ENCODE measurements at regions not wholly inside any gene's neighbourhood (a gene's known extent, or its start where the extent isn't known, plus 50 kb on each side); places are given as distances from the start of the nearest gene placed in this dataset.
A peak's percentile ranks its signal among the peaks of the same experiment; 100 is the strongest.
"Not testable (repeated sequence)": the region's sequence is repeated elsewhere in the genome, so short reads cannot be mapped to it uniquely, and the experiment has no call there.

GRCh38 chr2:7849027-7849426, 832.8 kb upstream of the ID2 start:
- DNase-seq (ENCODE audit: low read depth) = no peak

- DNase-seq (ENCODE audit: low read depth) = no peak
Observed at GRCh38 chr2:7849531-7849930, 832.3 kb upstream of the ID2 start.

- DNase-seq (ENCODE audit: low read depth) = no peak
Observed at GRCh38 chr2:7852546-7852945, 829.3 kb upstream of the ID2 start.

DNA sequence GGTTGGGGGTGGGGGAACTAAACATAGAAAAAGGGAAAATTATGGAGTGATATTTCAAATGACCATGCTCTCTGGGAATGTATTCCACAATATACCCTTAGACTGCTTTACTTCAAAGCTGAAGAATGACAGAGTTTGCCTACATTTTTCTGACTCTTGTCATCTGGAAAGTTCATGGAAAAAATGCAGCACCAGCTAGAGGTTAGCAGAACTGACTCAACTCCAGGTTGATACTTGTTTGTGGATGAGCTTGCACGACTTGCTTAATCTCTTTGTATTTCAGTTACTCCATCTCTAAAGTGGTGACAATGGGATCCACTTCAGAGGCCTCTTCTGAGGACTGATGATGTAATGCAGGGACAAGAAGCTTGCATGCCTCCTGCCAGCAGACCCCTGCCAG, 824.0 kb upstream of the ID2 start:
- DNase-seq (ENCODE audit: low read depth) = peak; percentile 2

DNA sequence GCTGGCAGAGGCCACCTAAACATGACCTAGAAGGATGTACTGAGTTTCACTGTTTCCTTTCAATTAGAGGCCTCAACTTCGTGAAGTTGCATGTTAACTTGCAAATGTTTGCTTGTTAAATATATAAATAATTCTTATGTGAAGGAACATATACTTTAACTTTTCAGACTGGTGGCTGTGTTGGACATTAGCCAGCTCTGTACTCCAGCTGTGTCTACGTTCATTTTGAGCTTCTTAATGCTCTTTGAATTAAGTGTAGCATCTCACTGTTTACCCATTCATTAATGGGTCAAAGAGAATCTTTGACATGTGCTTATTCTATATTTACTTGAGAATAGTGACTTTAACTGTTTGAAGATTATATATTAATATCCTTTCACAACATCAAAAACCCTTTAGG, 823.2 kb upstream of the ID2 start:
- DNase-seq (ENCODE audit: low read depth) = no peak

DNA sequence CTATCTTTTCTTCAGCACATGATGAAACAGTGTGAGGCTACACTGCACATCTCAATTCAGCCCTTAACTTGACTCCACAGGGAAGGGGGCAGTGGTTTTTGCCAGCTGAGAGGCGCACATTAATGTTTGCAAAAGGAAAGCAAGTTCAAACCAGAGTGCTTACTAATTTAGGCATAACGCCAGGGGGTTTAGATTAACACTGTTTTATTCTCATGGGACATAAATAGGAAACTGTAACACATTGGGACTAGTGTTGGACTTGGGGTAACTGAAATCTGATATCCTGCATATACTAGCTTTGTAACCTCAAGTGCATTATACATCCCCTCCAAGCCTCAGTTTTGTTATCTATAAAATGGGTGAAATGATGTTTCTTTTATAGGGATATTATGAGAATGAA, 821.2 kb upstream of the ID2 start:
- DNase-seq (ENCODE audit: low read depth) = no peak

DNA sequence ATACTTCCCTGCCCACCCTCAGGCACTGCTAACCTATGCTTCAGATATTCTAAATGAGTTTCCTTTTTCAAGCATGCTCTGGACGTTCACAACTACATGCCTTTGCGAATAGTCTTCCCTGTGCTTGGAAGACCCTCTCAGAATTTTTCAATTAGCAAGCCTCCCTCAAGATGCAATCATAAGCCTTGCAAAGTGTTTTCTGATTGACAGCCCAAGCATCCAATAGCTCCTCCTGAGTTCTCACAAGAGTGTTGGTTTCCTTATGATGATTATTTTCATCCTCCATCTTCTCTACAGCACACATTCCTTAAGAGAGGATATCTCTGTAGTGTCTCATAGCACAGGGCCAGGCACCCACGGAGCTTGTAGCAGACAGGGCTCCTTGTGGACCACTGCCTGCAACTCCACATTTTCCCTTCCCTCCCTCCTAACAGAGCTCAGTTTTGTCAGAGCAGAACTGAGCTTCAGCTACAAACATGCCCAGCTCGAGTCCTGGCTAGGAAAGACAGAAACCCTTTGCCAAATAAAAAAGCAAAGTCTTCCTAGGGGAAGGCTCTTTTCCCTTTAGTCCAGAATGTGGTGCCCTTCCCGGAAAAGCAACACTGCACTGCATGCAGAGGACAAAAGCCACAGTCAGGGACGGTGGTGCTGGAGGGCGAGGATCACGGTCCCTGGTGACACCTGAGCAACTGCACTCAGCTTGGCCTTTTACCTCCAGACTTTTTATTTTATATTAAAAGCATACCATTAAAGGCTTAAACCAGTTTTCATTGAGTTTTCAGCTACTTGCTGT, 819.8 kb upstream of the ID2 start:
- DNase-seq (ENCODE audit: low read depth) = no peak

DNA sequence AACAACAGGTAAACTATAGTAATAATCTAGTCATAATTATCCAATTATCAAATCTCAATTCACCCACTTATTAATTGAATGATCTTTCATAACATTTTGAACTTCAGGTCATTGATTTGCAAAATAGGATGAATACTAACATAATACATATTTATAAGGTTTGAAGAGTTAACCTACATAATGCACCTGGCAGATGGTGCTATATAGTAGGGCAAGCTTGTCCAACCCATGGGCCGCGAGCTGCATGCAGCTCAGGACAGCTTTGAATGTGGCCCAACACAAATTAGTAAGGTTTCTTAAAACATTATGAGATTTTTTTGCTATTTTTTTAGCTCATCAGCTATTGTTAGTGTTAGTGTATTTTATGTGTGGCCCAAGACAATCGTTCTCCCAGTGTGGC, 815.8 kb upstream of the ID2 start:
- DNase-seq (ENCODE audit: low read depth) = no peak

DNA sequence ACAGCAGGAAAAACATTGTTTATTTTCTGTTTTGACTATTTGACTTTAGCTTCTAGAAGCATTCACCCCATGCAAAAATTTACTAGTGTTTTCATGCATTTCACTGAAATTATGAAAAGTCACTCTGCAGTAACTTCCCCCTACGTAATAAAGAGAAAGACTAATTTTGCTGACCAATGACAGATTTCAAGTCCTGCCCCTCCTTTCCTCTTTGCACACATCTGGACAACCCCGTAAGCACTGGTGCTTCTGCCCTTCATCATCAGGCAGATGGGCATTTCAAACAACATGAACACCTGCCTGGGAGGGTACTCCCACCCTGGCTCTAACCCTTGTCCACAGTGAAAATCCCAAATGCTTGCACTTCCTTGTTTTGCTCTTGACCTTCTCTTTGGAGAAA, 815.0 kb upstream of the ID2 start:
- no peak for DNase-seq (ENCODE audit: low read depth)

GRCh38 chr2:7867867-7868266, 814.0 kb upstream of the ID2 start:
- DNase-seq (ENCODE audit: low read depth) = no peak

DNA sequence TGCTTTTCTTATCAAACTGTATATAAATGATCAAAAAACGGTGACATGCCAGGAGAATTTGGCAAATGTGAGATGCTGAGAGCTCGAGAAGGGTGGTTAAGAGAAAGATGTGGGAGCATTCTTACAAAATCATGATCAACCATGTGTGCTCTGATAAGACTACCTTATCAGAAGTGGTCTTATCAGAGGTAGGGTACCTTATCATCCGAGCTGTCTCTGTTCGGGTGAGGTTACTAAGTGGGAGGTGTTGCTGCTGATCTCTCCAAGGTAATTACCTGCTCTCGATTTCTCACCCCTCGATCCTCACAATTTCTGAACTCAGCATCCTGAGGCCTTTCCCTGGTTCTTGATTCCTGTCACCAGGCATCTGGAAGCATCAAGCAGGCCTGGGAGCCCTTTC, 813.0 kb upstream of the ID2 start:
- DNase-seq (ENCODE audit: low read depth) = no peak

DNA sequence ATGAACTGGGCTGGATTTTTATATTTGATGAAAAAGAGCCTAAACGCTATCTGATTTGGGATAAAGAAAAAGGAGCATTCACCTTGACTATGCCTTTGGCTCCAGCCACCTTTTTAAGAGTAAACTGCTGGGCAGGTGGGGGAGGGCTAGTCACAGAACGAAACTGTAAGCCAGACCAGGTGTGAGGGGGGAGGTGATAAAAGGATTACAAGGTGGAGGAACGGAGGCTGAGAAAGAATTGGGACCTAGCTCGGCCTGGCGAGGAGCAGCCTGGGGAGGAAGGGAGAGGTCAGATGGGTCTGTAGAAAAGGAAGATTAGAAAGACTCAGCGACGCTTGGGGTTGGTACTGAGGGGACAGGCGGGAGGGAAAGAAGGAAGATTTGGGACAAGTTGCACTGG, 805.4 kb upstream of the ID2 start:
- not testable (repeated sequence) for DNase-seq (ENCODE audit: low read depth)

GRCh38 chr2:7878266-7878665, 803.6 kb upstream of the ID2 start:
- DNase-seq (ENCODE audit: low read depth) = not testable (repeated sequence)

GRCh38 chr2:7878786-7879482, 802.9 kb upstream of the ID2 start:
- no peak for DNase-seq (ENCODE audit: low read depth)

GRCh38 chr2:7879483-7879835, 802.4 kb upstream of the ID2 start:
- DNase-seq (ENCODE audit: low read depth) = no peak

GRCh38 chr2:7880126-7880525, 801.7 kb upstream of the ID2 start:
- DNase-seq (ENCODE audit: low read depth) = no peak

DNA sequence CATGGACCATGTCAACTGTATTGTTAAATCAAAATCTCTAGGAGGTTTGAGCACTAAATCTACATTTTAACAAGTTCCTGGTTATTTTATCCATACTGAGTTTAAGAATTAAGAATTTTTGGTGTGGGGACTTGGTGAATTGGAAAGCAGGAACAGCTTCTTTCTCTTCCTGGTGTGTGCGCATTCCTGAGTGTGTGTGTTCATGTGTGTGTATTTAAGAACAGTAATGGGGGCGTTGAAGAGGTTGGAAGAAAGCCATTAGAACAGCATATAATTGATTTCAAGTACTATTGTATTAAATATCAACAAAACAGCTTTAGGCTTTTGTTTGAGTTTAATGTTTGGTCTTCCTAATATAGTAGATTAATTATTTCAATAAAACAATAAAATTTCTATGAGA, 801.3 kb upstream of the ID2 start:
- no peak for DNase-seq (ENCODE audit: low read depth)

GRCh38 chr2:7881063-7881462, 800.8 kb upstream of the ID2 start:
- DNase-seq (ENCODE audit: low read depth) = no peak

DNA sequence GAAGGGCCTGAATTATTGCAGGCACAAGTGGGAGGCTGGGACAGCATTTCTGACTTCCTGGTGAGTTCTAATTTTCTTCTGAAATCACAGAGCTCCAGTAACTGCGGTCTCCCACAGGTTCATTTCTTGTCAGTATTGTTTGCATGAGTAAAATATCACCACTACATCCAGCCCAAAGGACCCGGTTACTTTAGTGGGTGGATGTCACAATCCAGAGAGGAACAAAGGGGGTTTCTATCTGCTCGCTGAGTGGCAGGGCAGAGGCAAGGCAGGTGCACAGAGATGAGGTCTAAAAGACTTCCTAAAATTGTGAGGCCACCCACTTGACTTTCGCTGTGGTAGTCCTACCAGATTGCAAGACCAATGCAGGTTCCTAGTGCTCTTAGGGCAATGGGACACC, 800.4 kb upstream of the ID2 start:
- DNase-seq (ENCODE audit: low read depth) = no peak

GRCh38 chr2:7882296-7882695, 799.6 kb upstream of the ID2 start:
- no peak for DNase-seq (ENCODE audit: low read depth)

- no peak for DNase-seq (ENCODE audit: low read depth)
Observed at GRCh38 chr2:7884338-7884737, 797.5 kb upstream of the ID2 start.

- DNase-seq (ENCODE audit: low read depth) = no peak
Observed at GRCh38 chr2:7886666-7887065, 795.2 kb upstream of the ID2 start.

DNA sequence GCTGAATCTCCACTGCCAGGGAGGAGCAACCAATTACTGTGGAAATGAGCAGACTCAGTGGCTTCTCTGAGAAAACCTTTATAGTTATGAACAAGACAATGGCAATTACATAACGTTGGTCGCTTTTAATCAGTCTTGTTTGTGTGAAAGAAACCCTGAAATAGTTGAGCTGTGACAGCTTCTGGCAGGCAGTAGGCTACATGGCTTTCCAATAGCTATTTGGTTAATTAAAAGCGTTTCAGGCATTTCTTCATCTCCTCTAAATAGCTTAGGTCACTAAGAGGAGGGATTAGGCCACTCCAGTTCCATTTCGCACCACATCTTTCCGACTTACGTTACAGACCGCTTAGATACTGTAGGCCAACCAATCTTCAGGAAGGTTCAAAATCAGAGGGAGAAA, 794.4 kb upstream of the ID2 start:
- DNase-seq (ENCODE audit: low read depth) = no peak

- no peak for DNase-seq (ENCODE audit: low read depth)
Observed at GRCh38 chr2:7888876-7889275, 793.0 kb upstream of the ID2 start.

Data from ELR (cell line).